GM21423 (cell line): ENCODE measurements at regions not wholly inside any gene's neighbourhood (a gene's known extent, or its start where the extent isn't known, plus 50 kb on each side); places are given as distances from the start of the nearest gene placed in this dataset.

Experiments used
- ATAC-seq: cut with Tn5 transposase; IDR thresholded peaks from one replicate; pipeline ENCODE4 v1.9.1; 2021; ENCODE audit warnings: mild to moderate bottlenecking, moderate library complexity; ENCODE audit not compliant: unreplicated experiment

DNA sequence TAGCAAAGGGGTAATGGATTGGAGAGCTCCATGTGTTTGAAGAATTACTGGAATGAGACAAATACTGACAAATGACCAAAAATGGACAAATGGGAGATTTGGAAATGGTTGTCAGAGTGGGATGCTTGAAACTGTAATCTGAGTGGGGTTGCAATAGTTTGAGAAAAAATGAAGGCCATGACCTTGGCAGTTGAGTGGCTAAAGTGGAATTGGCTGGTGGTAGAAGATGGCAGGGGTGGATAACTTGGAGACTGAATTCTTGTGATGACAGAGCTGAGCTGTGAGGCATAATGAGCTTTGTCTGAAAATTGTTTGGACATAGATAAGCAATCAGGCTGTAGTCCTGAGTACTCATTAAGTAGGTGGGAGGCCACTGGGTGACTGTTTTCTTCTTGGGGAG lies 222.5 kb upstream of the PRICKLE1 start:
- ATAC-seq: no peak

DNA sequence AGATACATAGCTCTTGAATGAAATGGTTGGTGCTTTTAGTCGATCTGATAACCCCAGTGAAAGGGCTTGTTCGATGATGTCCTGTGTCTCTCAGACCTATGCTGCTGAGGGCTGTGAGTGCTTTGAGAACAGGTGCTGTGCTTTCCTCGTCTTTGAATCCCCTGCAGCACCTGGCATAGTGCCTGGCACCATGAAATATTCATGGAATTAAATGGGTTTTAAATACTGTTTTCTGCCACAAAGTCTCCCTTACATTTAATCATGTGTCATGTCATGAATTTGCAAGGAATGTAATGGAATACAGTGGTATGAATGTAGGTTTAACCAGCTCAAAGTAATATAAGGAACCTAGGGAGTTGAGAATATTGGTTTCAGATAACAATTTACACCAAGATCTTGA lies 220.5 kb upstream of the PRICKLE1 start:
- ATAC-seq: no peak

- no peak for ATAC-seq
These were observed 219.7 kb upstream of the PRICKLE1 start for GRCh38 chr12:42809226-42809625.

DNA sequence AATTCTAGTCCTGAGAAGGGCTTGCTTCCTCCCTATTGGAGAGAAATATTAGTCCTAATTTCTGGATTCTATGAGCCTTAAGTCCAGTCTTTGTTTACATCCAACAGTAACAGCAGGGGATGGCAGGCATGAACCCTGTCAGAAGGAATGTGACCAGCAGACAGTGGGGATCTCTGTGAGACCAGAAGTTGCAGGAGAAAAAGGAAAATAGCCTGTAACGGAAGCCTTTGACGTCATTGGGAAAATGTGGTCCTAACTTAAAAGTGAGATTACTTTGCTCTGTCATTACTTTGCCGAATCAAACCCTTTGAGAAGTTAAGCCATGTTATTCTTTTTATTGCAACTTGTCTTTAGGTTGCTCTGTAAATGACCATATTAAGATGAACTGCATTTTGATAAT lies 218.2 kb upstream of the PRICKLE1 start:
- no peak for ATAC-seq

DNA sequence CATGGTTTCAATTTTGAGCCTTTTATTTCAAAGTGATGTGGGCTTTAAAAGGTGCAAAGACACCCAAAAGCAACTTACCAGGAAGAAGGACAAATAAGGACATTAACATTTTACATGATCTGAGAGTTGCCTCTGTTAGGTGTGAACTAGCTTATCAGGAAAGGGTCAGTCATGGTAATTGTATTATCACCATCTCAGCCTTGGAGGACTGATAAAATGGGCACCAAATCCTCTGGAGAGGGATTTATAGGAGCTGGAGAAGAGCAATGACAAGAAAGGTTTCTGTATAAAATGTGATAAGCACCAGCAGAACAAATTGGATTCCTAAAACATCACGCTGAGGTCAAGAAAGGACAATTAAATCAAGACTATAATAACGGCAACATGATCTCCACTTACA lies 217.7 kb upstream of the PRICKLE1 start:
- no peak for ATAC-seq

DNA sequence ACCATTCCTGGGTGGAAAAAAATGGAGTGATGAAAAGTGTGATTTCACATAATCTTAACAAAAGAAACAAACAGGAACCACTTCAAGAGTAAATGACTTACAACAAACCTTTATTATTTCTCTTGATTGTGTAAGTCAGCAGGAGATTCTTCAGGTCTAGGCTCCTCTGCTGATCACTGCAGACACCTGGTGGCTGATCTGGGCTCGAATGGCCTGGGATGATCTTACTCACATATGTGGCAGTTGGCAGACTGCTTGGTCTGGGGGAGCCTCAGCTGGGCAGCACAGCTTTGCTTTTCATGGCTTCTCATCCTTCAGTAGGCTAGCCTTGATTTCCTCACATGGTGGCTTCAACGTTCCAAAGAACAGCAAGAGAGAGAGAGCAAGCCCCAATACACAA lies 215.4 kb upstream of the PRICKLE1 start:
- ATAC-seq: no peak

DNA sequence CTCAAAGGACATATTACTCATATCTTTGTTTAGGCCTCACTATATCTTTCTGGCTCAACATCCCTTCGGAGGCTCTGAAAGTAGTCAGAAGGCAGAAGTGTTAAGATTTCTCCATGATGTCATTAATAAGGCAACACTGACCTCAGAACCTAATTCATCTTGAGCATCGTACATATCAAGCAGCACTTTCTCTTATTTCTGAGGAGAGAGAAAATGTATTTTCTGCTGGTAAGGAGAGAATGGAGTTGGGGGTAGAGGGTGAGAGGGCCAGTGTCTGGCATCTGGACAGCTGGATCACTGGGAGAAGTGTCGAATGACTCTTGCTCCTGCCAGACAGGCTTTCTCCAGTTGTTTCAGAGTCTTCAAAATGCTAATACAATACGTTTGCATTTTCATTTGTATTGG lies 213.2 kb upstream of the PRICKLE1 start:
- no peak for ATAC-seq

- ATAC-seq: no peak
These were observed 211.7 kb upstream of the PRICKLE1 start for GRCh38 chr12:42801271-42801670.

GRCh38 chr12:42799966-42800365 lies 210.4 kb upstream of the PRICKLE1 start:
- ATAC-seq: no peak

DNA sequence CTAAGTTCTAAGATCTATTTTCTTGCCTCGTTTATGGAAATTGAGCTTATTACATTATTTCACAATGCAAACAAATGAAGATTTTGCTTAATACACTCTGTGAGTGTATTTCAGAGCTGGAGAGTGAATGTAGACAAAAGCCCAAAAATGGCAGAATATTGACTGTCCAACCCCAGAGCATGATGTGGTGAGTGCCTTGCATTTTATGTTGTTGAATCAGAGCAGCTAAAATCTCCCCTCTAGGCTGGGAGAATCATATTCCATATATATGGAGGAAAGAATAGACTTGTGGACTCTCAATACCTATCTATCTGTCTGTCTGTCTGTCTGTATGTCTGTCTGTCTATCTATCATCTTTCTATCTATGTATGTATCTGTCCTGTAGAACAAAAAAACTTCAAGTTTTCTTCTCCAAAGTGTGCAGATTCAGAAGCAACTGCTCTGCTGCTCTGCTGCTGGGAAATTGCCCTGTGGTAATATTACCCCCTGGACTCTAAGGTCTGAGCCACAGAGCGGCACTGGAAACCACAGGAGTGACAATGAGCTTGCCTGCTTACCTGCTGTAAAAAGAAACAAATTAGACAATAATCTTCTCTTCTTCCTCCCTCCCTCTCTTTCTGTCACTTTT lies 209.4 kb upstream of the PRICKLE1 start:
- no peak for ATAC-seq

DNA sequence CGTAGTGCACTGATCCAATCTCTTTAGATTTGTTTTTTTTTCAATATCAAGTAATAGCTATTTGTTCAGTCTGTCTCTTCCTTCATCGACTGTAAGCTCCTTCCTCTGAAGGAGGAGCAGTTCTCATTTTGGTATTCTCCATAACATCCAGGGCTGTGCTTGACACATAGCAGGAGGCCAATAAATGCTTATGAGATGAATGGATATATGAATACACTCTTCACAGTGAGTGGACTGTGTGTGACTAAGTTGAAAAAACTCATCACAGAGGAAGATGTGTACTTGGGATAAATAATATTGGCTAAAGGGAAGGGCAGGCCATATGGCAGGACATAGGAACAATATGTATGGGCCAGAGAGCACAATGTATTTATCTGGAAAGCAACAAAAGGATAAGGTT lies 205.3 kb upstream of the PRICKLE1 start:
- no peak for ATAC-seq

- ATAC-seq: no peak
These were observed 203.6 kb upstream of the PRICKLE1 start for GRCh38 chr12:42793166-42793565.

DNA sequence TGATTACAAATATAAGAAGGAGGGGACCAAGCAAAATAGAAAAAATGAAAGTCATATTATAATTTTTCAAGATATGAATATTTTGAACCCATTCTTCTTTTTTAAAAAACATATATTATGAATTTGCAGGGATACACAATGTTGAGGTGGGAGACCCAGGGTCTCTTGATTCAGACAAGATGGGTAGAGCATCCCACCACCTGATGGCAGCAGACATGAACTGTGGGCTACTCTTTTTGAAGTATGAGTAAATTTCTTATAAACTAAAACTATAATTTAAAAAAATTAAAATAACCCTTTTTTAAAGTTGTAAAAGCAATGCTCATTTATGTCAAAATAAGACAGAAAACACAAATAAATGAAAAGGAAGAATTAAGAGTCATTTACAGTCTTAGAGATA lies 202.7 kb upstream of the PRICKLE1 start:
- no peak for ATAC-seq

DNA sequence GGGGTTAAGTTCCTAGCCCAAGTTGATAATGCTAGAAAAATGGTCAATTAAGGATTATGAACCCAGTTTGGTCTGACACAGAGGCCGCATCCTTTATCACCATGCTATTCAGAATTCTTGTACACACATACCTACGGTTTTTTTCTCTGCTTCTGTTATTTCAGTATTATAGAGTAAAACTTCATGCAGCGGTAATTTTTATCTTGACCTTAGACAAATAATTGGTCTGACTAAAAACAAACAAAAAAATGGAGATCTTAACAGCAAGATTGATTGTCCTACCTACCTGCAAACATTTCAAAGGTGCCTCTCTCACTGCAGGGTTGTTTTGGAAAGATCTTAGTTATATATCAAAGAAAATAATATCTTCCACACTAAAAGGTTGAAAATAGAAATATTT lies 201.9 kb upstream of the PRICKLE1 start:
- ATAC-seq: no peak

DNA sequence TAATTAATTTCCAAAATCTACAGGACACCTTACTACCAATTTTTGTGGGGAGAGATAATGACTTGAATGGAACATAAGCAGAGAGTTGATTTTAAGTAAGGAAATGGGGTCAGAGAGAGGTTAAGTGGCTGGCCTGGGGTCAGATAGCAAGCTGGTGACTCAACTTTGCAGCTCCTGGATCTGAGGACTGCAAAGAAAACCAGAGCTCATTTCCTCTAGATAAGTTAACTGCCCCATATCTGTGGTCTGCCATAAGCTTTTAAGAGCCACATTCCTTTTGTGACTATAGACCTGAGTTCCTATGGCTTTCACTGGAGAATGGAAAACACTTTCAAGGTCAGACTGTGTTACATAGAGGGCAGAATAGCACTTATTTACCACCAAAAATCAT lies 201.2 kb upstream of the PRICKLE1 start:
- no peak for ATAC-seq

DNA sequence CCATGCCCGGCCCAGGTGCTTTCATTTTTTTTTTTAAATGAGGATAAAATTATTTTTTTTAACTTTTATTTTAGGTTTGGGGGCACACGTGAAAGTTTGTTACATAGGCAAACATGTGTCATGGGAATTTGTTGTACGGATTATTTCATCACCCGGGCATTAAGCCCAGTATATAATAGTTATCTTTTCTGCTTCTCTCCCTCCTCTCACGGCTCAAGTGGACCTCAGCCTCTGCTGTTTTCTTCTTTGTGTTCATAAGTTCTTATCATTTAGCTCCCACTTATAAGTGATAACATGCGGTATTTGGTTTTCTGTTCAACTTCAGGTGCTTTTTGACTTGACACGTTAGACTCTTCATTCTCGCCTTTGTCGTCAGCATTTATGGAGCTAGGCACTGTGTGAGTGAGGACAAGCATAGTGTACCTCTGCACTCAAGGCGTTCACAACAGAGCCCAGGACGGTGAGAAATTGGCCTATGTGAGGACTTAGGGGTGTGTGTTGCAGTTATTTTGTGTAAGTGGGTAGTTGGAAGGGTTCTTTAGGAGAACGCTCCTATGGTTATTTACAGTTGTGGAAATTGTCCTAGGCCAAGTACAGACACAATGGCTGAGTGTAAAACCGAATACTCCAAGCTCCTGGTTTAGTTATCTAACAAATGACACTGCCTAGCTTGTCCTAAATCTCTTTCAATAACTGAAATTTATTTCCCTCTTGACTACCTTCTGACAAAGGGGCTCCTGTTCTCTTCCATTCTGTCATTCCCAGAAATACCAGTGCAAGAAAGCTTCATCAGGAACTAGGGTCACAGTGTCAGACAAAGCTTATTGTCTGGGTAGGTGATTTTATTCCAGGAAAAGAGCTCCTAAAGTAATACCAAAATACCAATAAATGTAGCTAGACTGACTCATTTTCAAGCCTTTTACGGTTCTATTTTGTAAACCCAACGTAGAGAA lies 200.5 kb upstream of the PRICKLE1 start:
- ATAC-seq: no peak

- no peak for ATAC-seq
These were observed 197.0 kb upstream of the PRICKLE1 start for GRCh38 chr12:42786400-42787148.

GRCh38 chr12:42785944-42786343 lies 196.4 kb upstream of the PRICKLE1 start:
- ATAC-seq: no peak

DNA sequence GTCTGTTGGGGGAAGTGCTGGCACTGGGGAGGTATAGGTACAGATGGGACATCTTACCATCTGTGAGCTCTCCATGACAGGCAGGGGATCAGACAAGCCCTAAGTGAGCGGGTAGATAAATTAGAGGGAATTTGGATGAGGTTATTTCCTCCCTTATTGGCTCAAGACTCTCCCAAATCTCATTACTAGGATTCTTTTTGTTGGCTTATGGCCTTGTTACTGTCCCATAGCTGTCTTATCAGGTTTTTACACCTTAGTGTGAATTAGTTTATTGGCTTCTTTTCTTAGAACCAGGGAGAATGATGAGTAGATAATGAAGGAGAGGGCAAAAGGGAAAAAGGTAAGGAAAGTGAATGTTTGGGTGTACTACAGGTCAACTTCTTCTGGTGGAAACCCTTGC lies 191.1 kb upstream of the PRICKLE1 start:
- no peak for ATAC-seq

GRCh38 chr12:42779186-42779859 lies 189.8 kb upstream of the PRICKLE1 start:
- no peak for ATAC-seq

GRCh38 chr12:42776396-42776795 lies 186.8 kb upstream of the PRICKLE1 start:
- no peak for ATAC-seq
